H1 (cell line): ENCODE measurements at regions not wholly inside any gene's neighbourhood (a gene's known extent, or its start where the extent isn't known, plus 50 kb on each side); places are given as distances from the start of the nearest gene placed in this dataset.

Source experiments
- CTCF ChIA-PET: fragments of 300-600 bp; sonication (Branson Sonifier 250); formaldehyde crosslinking; loops from one replicate; lab custom pipeline; 2021; ENCODE audit not compliant: partially characterized antibody; lab: Charles Lee
- POLR2A ChIA-PET: fragments of 300-600 bp; sonication (Branson Sonifier 250); formaldehyde crosslinking; loops from one replicate; lab custom pipeline; 2021; ENCODE audit warnings: inconsistent platforms; ENCODE audit not compliant: partially characterized antibody; lab: Charles Lee
- DNase-seq, 2 experiments: peaks; one replicate each; pipeline versions ENCODE4 v3.0.0 to v3.0.0-alpha.2; 2010 to 2022; ENCODE audit warnings: low spot score in 2 of 2, low read depth in 1 of 2, mixed read lengths in 1 of 2
- FAIRE-seq: peaks from 2 replicates; lab custom pipeline; 2011; peaks lifted over from hg19 to GRCh38; lab: Jason Lieb, UNC
- H2AFZ ChIP-seq: 2 replicates; pipeline ENCODE4 v1.8.1; 2012; ENCODE audit warnings: low read length, inconsistent platforms
- H2AK5ac ChIP-seq: 2 replicates; pipeline ENCODE4 v1.6.1; 2013; ENCODE audit warnings: low read depth, low read length
- H2BK120ac ChIP-seq: replicated peaks from 2 replicates; pipeline ENCODE3; 2013; ENCODE audit warnings: low read depth, low read length, inconsistent platforms
- H2BK12ac ChIP-seq: 2 replicates; pipeline ENCODE4 v1.6.1; 2013; ENCODE audit warnings: low read depth, low read length
- H2BK15ac ChIP-seq: 2 replicates; pipeline ENCODE4 v1.6.1; 2013; ENCODE audit warnings: low read length
- H2BK20ac ChIP-seq: 2 replicates; pipeline ENCODE4 v1.6.1; 2013; ENCODE audit warnings: low read length
- H2BK5ac ChIP-seq: 2 replicates; pipeline ENCODE4 v1.6.1; 2013; ENCODE audit warnings: low read depth, low read length
- H3K14ac ChIP-seq: 2 replicates; pipeline ENCODE4 v1.6.1; 2013; ENCODE audit warnings: inconsistent platforms; ENCODE audit not compliant: insufficient read length
- H3K18ac ChIP-seq: 2 replicates; pipeline ENCODE4 v1.6.1; 2013; ENCODE audit warnings: low read length; ENCODE audit errors: extremely low read depth
- H3K23ac ChIP-seq: 2 replicates; pipeline ENCODE4 v1.6.1; 2013; ENCODE audit warnings: inconsistent platforms; ENCODE audit not compliant: insufficient read length
- H3K23me2 ChIP-seq: 2 replicates; pipeline ENCODE4 v1.6.1; 2013; ENCODE audit warnings: low read depth, low read length
- H3K27ac ChIP-seq: 2 replicates; pipeline ENCODE4 v1.6.1; 2011; ENCODE audit warnings: low read depth, low read length, inconsistent platforms
- H3K27me3 ChIP-seq, 4 experiments: replicated peaks in 1 of 4; 1 replicate in 1 of 4; 2 replicates in 3 of 4; pipeline versions ENCODE4 v1.6.1 to v1.8.1; 2011 to 2013; ENCODE audit warnings: low read length in 3 of 4, mild to moderate bottlenecking in 3 of 4, inconsistent platforms in 2 of 4, mixed read lengths in 2 of 4, moderate library complexity in 1 of 4; ENCODE audit not compliant: control insufficient read depth in 3 of 4, insufficient read depth in 3 of 4; ENCODE audit errors: extremely low read depth in 1 of 4
- H3K36me3 ChIP-seq, 4 experiments: 2 replicates each; pipeline versions ENCODE4 v1.6.1 to v1.8.1; 2011 to 2013; ENCODE audit warnings: mild to moderate bottlenecking in 4 of 4, low read length in 3 of 4, moderate library complexity in 2 of 4, control low read depth in 1 of 4, inconsistent platforms in 1 of 4; ENCODE audit not compliant: insufficient read depth in 4 of 4, control insufficient read depth in 2 of 4
- H3K4ac ChIP-seq: replicated peaks from 2 replicates; pipeline ENCODE3; 2013; ENCODE audit warnings: low read length, low read depth, mixed read lengths, inconsistent platforms; ENCODE audit not compliant: insufficient read length
- H3K4me1 ChIP-seq, 4 experiments: replicated peaks in 1 of 4; 1 replicate in 1 of 4; 2 replicates in 3 of 4; pipeline versions ENCODE4 v1.6.1 to v1.8.1; 2011 to 2013; ENCODE audit warnings: low read length in 3 of 4, inconsistent platforms in 2 of 4, mixed read lengths in 1 of 4; ENCODE audit not compliant: insufficient read depth in 4 of 4, control insufficient read depth in 3 of 4
- H3K4me2 ChIP-seq, 2 experiments: 2 replicates each; pipeline versions ENCODE4 v1.6.1 to v1.8.1; 2011 to 2013; ENCODE audit warnings: low read depth in 2 of 2, low read length in 2 of 2, control low read depth in 1 of 2, inconsistent platforms in 1 of 2, mild to moderate bottlenecking in 1 of 2; ENCODE audit not compliant: insufficient read depth in 1 of 2
- H3K4me3 ChIP-seq, 4 experiments: fragments of 200-600, 300-600 bp in 1 of 4; sonication (generic), shearing (Covaris generic), sonication (Bioruptor Twin) in 1 of 4; 2 replicates each; pipeline versions ENCODE4 v1.5.1 to v1.8.1; 2011 to 2016; ENCODE audit warnings: low read length in 4 of 4, low read depth in 3 of 4, control low read depth in 2 of 4, inconsistent platforms in 2 of 4, mild to moderate bottlenecking in 2 of 4, mixed read lengths in 1 of 4, moderate library complexity in 1 of 4; ENCODE audit not compliant: insufficient read depth in 2 of 4; ENCODE audit errors: extremely low read depth in 1 of 4
- H3K56ac ChIP-seq: replicated peaks from 2 replicates; pipeline ENCODE3; 2013; ENCODE audit warnings: low read depth, mild to moderate bottlenecking, mixed read lengths, low read length, inconsistent platforms; ENCODE audit not compliant: insufficient read length
- H3K79me1 ChIP-seq: 2 replicates; pipeline ENCODE4 v1.6.1; 2013; ENCODE audit warnings: low read depth, low read length, control low read depth
- H3K79me2 ChIP-seq, 2 experiments: 2 replicates each; pipeline versions ENCODE4 v1.6.1 to v1.8.1; 2012 to 2013; ENCODE audit warnings: low read length in 2 of 2, mild to moderate bottlenecking in 2 of 2, inconsistent platforms in 1 of 2; ENCODE audit not compliant: insufficient read depth in 2 of 2, control insufficient read depth in 1 of 2
- H3K9ac ChIP-seq, 4 experiments: replicated peaks in 1 of 4; 1 replicate in 1 of 4; 2 replicates in 3 of 4; pipeline versions ENCODE4 v1.6.1 to v1.8.1; 2011 to 2013; ENCODE audit warnings: low read depth in 3 of 4, low read length in 3 of 4, control low read depth in 2 of 4, mild to moderate bottlenecking in 2 of 4, moderate library complexity in 2 of 4, inconsistent platforms in 1 of 4; ENCODE audit errors: extremely low read depth in 1 of 4
- H3K9me3 ChIP-seq, 2 experiments: 2 replicates each; pipeline versions ENCODE4 v1.6.1 to v1.8.1; 2012 to 2013; ENCODE audit warnings: mild to moderate bottlenecking in 2 of 2, moderate library complexity in 2 of 2, control low read depth in 1 of 2, inconsistent platforms in 1 of 2, low read depth in 1 of 2, low read length in 1 of 2, mixed read lengths in 1 of 2; ENCODE audit not compliant: insufficient read depth in 2 of 2
- H4K20me1 ChIP-seq, 2 experiments: replicated peaks in 1 of 2; 2 replicates each; pipeline versions ENCODE3 to v1.8.1; 2011 to 2013; ENCODE audit warnings: inconsistent platforms in 2 of 2, low read length in 2 of 2, mild to moderate bottlenecking in 1 of 2; ENCODE audit not compliant: insufficient read depth in 2 of 2, control insufficient read depth in 1 of 2
- H4K5ac ChIP-seq: 2 replicates; pipeline ENCODE4 v1.6.1; 2013; ENCODE audit warnings: low read length, low read depth, mixed read lengths, inconsistent platforms; ENCODE audit not compliant: insufficient read length
- H4K8ac ChIP-seq: 2 replicates; pipeline ENCODE4 v1.8.0; 2013; ENCODE audit warnings: mild to moderate bottlenecking, moderate library complexity, low read length, inconsistent platforms; ENCODE audit not compliant: insufficient read depth; ENCODE audit errors: extremely low read depth
- H4K91ac ChIP-seq: replicated peaks from 2 replicates; pipeline ENCODE3; 2013; ENCODE audit warnings: low read length, mixed read lengths, inconsistent platforms; ENCODE audit not compliant: insufficient read length
- CTBP2 ChIP-seq: IDR thresholded peaks from 2 replicates; pipeline ENCODE4 v1.7.0; 2011; ENCODE audit warnings: borderline replicate concordance, mild to moderate bottlenecking, moderate library complexity, mixed read lengths, low read length; ENCODE audit not compliant: insufficient read depth, insufficient read length
- FOSL1 ChIP-seq: IDR thresholded peaks from 2 replicates; pipeline ENCODE4 v1.6.1; 2011; ENCODE audit warnings: mild to moderate bottlenecking, low read depth, low read length, moderate library complexity; ENCODE audit not compliant: insufficient read depth
- RNF2 ChIP-seq: fragments of 200-900, 300-1000 bp; sonication (generic); IDR thresholded peaks from 2 replicates; pipeline ENCODE4 v1.7.1; 2016; ENCODE audit warnings: borderline replicate concordance, low read depth, mild to moderate bottlenecking, antibody characterized with exemption, low read length; ENCODE audit not compliant: poor library complexity, severe bottlenecking; ENCODE audit errors: missing control alignments
- WGBS, 2 experiments: shearing (Covaris generic) in 1 of 2; methylation state at CpG; one replicate each; pipeline versions ENCODE4 v1.1.6 to v1.1.7; 2013 to 2015; ENCODE audit warnings: low lambda C conversion rate in 2 of 2, mixed read lengths in 2 of 2, inconsistent platforms in 1 of 2, low coverage in 1 of 2, missing lambda C conversion rate in 1 of 2; ENCODE audit not compliant: insufficient replicate concordance in 2 of 2, insufficient coverage in 1 of 2, insufficient read length in 1 of 2; ENCODE audit errors: extremely low coverage in 1 of 2, missing lambda C conversion rate in 1 of 2; 5-methylcytosine and 5-hydroxymethylcytosine counted together
- TF ChIP-seq, protein P1 (sequence below), 3 experiments: IDR thresholded peaks; 1 replicate in 2 of 3; 2 replicates in 1 of 3; pipeline versions ENCODE4 v1.5.1 to v1.6.1; 2011; ENCODE audit warnings: low read length in 3 of 3, mild to moderate bottlenecking in 3 of 3, inconsistent platforms in 2 of 3, low read depth in 1 of 3, moderate library complexity in 1 of 3; ENCODE audit not compliant: insufficient read depth in 1 of 3; ENCODE audit errors: control extremely low read depth in 1 of 3

DNA sequence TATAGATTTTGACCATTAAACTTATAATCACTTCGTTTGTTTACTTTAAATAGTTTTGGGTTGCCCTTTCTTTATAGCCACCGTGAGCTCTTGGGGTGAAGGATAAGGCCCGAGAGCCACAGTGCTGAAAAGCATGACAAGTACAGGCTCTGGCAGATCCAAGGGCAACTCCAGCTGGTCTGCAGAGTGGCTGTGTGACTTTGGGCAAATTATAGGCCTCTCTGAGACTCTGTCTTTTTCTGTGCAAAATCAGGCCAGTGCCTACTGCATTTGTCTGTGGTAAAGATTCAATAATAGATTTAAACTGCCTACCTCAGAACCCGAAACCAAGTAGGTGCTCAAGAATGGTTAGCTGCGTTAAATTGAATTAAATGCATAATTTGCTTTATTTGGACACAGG lies 511.3 kb downstream of the QKI start:
- no peak overlapping the region for H3K14ac ChIP-seq
- no peak overlapping the region for H2AFZ ChIP-seq
- no peak overlapping the region for H2BK15ac ChIP-seq
- H3K4me2 ChIP-seq: no peak overlapping the region
- no peak overlapping the region for H3K23ac ChIP-seq
- no peak for FAIRE-seq
- H3K18ac ChIP-seq: no peak overlapping the region
- no peak overlapping the region for H3K27ac ChIP-seq
- 94% methylated on average over 5 of the region's 5 CpGs; no CpG with 5 or more reads in 1 of the 2 experiments for WGBS, 2 experiments
- ChIA-PET POLR2A (no interaction called here), CTCF (no interaction called here)
- no peaks in the 10 kb centered on the region for H3K9me3 ChIP-seq
- H3K36me3 ChIP-seq: no peaks in the 10 kb centered on the region; a peak in 1 of 8 replicates
- no peak overlapping the region for H2BK120ac ChIP-seq
- no peaks in the 10 kb centered on the region for H3K79me1 ChIP-seq
- no peak overlapping the region for H3K9ac ChIP-seq
- TF ChIP-seq, protein P1, sequence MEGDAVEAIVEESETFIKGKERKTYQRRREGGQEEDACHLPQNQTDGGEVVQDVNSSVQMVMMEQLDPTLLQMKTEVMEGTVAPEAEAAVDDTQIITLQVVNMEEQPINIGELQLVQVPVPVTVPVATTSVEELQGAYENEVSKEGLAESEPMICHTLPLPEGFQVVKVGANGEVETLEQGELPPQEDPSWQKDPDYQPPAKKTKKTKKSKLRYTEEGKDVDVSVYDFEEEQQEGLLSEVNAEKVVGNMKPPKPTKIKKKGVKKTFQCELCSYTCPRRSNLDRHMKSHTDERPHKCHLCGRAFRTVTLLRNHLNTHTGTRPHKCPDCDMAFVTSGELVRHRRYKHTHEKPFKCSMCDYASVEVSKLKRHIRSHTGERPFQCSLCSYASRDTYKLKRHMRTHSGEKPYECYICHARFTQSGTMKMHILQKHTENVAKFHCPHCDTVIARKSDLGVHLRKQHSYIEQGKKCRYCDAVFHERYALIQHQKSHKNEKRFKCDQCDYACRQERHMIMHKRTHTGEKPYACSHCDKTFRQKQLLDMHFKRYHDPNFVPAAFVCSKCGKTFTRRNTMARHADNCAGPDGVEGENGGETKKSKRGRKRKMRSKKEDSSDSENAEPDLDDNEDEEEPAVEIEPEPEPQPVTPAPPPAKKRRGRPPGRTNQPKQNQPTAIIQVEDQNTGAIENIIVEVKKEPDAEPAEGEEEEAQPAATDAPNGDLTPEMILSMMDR (IDR thresholded peaks at IDR 0.05; ENCODE audit: control extremely low read depth in 1 of 3, insufficient read depth in 1 of 3, low read depth in 1 of 3, low read length in 3 of 3): no peak
- no peak for TF ChIP-seq FOSL1
- TF ChIP-seq CTBP2: no peak
- no peak for TF ChIP-seq RNF2
- no peaks in the 10 kb centered on the region for H4K20me1 ChIP-seq
- no peak overlapping the region for H3K4ac ChIP-seq
- no peaks in the 10 kb centered on the region for H3K23me2 ChIP-seq
- no peak overlapping the region for H2BK20ac ChIP-seq
- no peak overlapping the region for H4K8ac ChIP-seq
- peaks cover 0 to 8% (median 0%) of the 10 kb centered on the region in 4 experiments; a peak in 1 of 7 replicates for H3K4me1 ChIP-seq
- no peak overlapping the region for H2BK12ac ChIP-seq
- H3K27me3 ChIP-seq: no peaks in the 10 kb centered on the region
- no peak overlapping the region for H2AK5ac ChIP-seq
- H3K79me2 ChIP-seq: no peaks in the 10 kb centered on the region
- H2BK5ac ChIP-seq: no peak overlapping the region
- no peak overlapping the region for H4K91ac ChIP-seq
- no peak overlapping the region for H4K5ac ChIP-seq
- H3K4me3 ChIP-seq: no peak overlapping the region
- no peak overlapping the region for H3K56ac ChIP-seq
- DNase-seq: no peak
